H1 (cell line): ENCODE measurements at regions not wholly inside any gene's neighbourhood (a gene's known extent, or its start where the extent isn't known, plus 50 kb on each side); places are given as distances from the start of the nearest gene placed in this dataset.

Experiments
- CTCF ChIA-PET: fragments of 300-600 bp; sonication (Branson Sonifier 250); formaldehyde crosslinking; loops from one replicate; lab custom pipeline; 2021; ENCODE audit not compliant: partially characterized antibody; lab: Charles Lee
- POLR2A ChIA-PET: fragments of 300-600 bp; sonication (Branson Sonifier 250); formaldehyde crosslinking; loops from one replicate; lab custom pipeline; 2021; ENCODE audit warnings: inconsistent platforms; ENCODE audit not compliant: partially characterized antibody; lab: Charles Lee
- DNase-seq, 2 experiments: peaks; one replicate each; pipeline versions ENCODE4 v3.0.0 to v3.0.0-alpha.2; 2010 to 2022; ENCODE audit warnings: low spot score in 2 of 2, low read depth in 1 of 2, mixed read lengths in 1 of 2
- FAIRE-seq: peaks from 2 replicates; lab custom pipeline; 2011; peaks lifted over from hg19 to GRCh38; lab: Jason Lieb, UNC
- H2AFZ ChIP-seq: 2 replicates; pipeline ENCODE4 v1.8.1; 2012; ENCODE audit warnings: low read length, inconsistent platforms
- H2AK5ac ChIP-seq: 2 replicates; pipeline ENCODE4 v1.6.1; 2013; ENCODE audit warnings: low read depth, low read length
- H2BK120ac ChIP-seq: replicated peaks from 2 replicates; pipeline ENCODE3; 2013; ENCODE audit warnings: low read depth, low read length, inconsistent platforms
- H2BK12ac ChIP-seq: 2 replicates; pipeline ENCODE4 v1.6.1; 2013; ENCODE audit warnings: low read depth, low read length
- H2BK15ac ChIP-seq: 2 replicates; pipeline ENCODE4 v1.6.1; 2013; ENCODE audit warnings: low read length
- H2BK20ac ChIP-seq: 2 replicates; pipeline ENCODE4 v1.6.1; 2013; ENCODE audit warnings: low read length
- H2BK5ac ChIP-seq: 2 replicates; pipeline ENCODE4 v1.6.1; 2013; ENCODE audit warnings: low read depth, low read length
- H3K14ac ChIP-seq: 2 replicates; pipeline ENCODE4 v1.6.1; 2013; ENCODE audit warnings: inconsistent platforms; ENCODE audit not compliant: insufficient read length
- H3K18ac ChIP-seq: 2 replicates; pipeline ENCODE4 v1.6.1; 2013; ENCODE audit warnings: low read length; ENCODE audit errors: extremely low read depth
- H3K23ac ChIP-seq: 2 replicates; pipeline ENCODE4 v1.6.1; 2013; ENCODE audit warnings: inconsistent platforms; ENCODE audit not compliant: insufficient read length
- H3K23me2 ChIP-seq: 2 replicates; pipeline ENCODE4 v1.6.1; 2013; ENCODE audit warnings: low read depth, low read length
- H3K27ac ChIP-seq: 2 replicates; pipeline ENCODE4 v1.6.1; 2011; ENCODE audit warnings: low read depth, low read length, inconsistent platforms
- H3K27me3 ChIP-seq, 4 experiments: replicated peaks in 1 of 4; 1 replicate in 1 of 4; 2 replicates in 3 of 4; pipeline versions ENCODE4 v1.6.1 to v1.8.1; 2011 to 2013; ENCODE audit warnings: low read length in 3 of 4, mild to moderate bottlenecking in 3 of 4, inconsistent platforms in 2 of 4, mixed read lengths in 2 of 4, moderate library complexity in 1 of 4; ENCODE audit not compliant: control insufficient read depth in 3 of 4, insufficient read depth in 3 of 4; ENCODE audit errors: extremely low read depth in 1 of 4
- H3K36me3 ChIP-seq, 4 experiments: 2 replicates each; pipeline versions ENCODE4 v1.6.1 to v1.8.1; 2011 to 2013; ENCODE audit warnings: mild to moderate bottlenecking in 4 of 4, low read length in 3 of 4, moderate library complexity in 2 of 4, control low read depth in 1 of 4, inconsistent platforms in 1 of 4; ENCODE audit not compliant: insufficient read depth in 4 of 4, control insufficient read depth in 2 of 4
- H3K4ac ChIP-seq: replicated peaks from 2 replicates; pipeline ENCODE3; 2013; ENCODE audit warnings: low read length, low read depth, mixed read lengths, inconsistent platforms; ENCODE audit not compliant: insufficient read length
- H3K4me1 ChIP-seq, 4 experiments: replicated peaks in 1 of 4; 1 replicate in 1 of 4; 2 replicates in 3 of 4; pipeline versions ENCODE4 v1.6.1 to v1.8.1; 2011 to 2013; ENCODE audit warnings: low read length in 3 of 4, inconsistent platforms in 2 of 4, mixed read lengths in 1 of 4; ENCODE audit not compliant: insufficient read depth in 4 of 4, control insufficient read depth in 3 of 4
- H3K4me2 ChIP-seq, 2 experiments: 2 replicates each; pipeline versions ENCODE4 v1.6.1 to v1.8.1; 2011 to 2013; ENCODE audit warnings: low read depth in 2 of 2, low read length in 2 of 2, control low read depth in 1 of 2, inconsistent platforms in 1 of 2, mild to moderate bottlenecking in 1 of 2; ENCODE audit not compliant: insufficient read depth in 1 of 2
- H3K4me3 ChIP-seq, 4 experiments: fragments of 200-600, 300-600 bp in 1 of 4; sonication (generic), shearing (Covaris generic), sonication (Bioruptor Twin) in 1 of 4; 2 replicates each; pipeline versions ENCODE4 v1.5.1 to v1.8.1; 2011 to 2016; ENCODE audit warnings: low read length in 4 of 4, low read depth in 3 of 4, control low read depth in 2 of 4, inconsistent platforms in 2 of 4, mild to moderate bottlenecking in 2 of 4, mixed read lengths in 1 of 4, moderate library complexity in 1 of 4; ENCODE audit not compliant: insufficient read depth in 2 of 4; ENCODE audit errors: extremely low read depth in 1 of 4
- H3K56ac ChIP-seq: replicated peaks from 2 replicates; pipeline ENCODE3; 2013; ENCODE audit warnings: low read depth, mild to moderate bottlenecking, mixed read lengths, low read length, inconsistent platforms; ENCODE audit not compliant: insufficient read length
- H3K79me1 ChIP-seq: 2 replicates; pipeline ENCODE4 v1.6.1; 2013; ENCODE audit warnings: low read depth, low read length, control low read depth
- H3K79me2 ChIP-seq, 2 experiments: 2 replicates each; pipeline versions ENCODE4 v1.6.1 to v1.8.1; 2012 to 2013; ENCODE audit warnings: low read length in 2 of 2, mild to moderate bottlenecking in 2 of 2, inconsistent platforms in 1 of 2; ENCODE audit not compliant: insufficient read depth in 2 of 2, control insufficient read depth in 1 of 2
- H3K9ac ChIP-seq, 4 experiments: replicated peaks in 1 of 4; 1 replicate in 1 of 4; 2 replicates in 3 of 4; pipeline versions ENCODE4 v1.6.1 to v1.8.1; 2011 to 2013; ENCODE audit warnings: low read depth in 3 of 4, low read length in 3 of 4, control low read depth in 2 of 4, mild to moderate bottlenecking in 2 of 4, moderate library complexity in 2 of 4, inconsistent platforms in 1 of 4; ENCODE audit errors: extremely low read depth in 1 of 4
- H3K9me3 ChIP-seq, 2 experiments: 2 replicates each; pipeline versions ENCODE4 v1.6.1 to v1.8.1; 2012 to 2013; ENCODE audit warnings: mild to moderate bottlenecking in 2 of 2, moderate library complexity in 2 of 2, control low read depth in 1 of 2, inconsistent platforms in 1 of 2, low read depth in 1 of 2, low read length in 1 of 2, mixed read lengths in 1 of 2; ENCODE audit not compliant: insufficient read depth in 2 of 2
- H4K20me1 ChIP-seq, 2 experiments: replicated peaks in 1 of 2; 2 replicates each; pipeline versions ENCODE3 to v1.8.1; 2011 to 2013; ENCODE audit warnings: inconsistent platforms in 2 of 2, low read length in 2 of 2, mild to moderate bottlenecking in 1 of 2; ENCODE audit not compliant: insufficient read depth in 2 of 2, control insufficient read depth in 1 of 2
- H4K5ac ChIP-seq: 2 replicates; pipeline ENCODE4 v1.6.1; 2013; ENCODE audit warnings: low read length, low read depth, mixed read lengths, inconsistent platforms; ENCODE audit not compliant: insufficient read length
- H4K8ac ChIP-seq: 2 replicates; pipeline ENCODE4 v1.8.0; 2013; ENCODE audit warnings: mild to moderate bottlenecking, moderate library complexity, low read length, inconsistent platforms; ENCODE audit not compliant: insufficient read depth; ENCODE audit errors: extremely low read depth
- H4K91ac ChIP-seq: replicated peaks from 2 replicates; pipeline ENCODE3; 2013; ENCODE audit warnings: low read length, mixed read lengths, inconsistent platforms; ENCODE audit not compliant: insufficient read length
- CEBPB ChIP-seq: IDR thresholded peaks from 2 replicates; pipeline ENCODE4 v1.6.1; 2012; ENCODE audit warnings: low read depth, low read length
- CHD1 ChIP-seq: IDR thresholded peaks from 2 replicates; pipeline ENCODE4 v1.6.1; 2012; ENCODE audit warnings: low read depth, low read length, improper control_type of control experiment
- CREB1 ChIP-seq: IDR thresholded peaks from 2 replicates; pipeline ENCODE4 v1.6.1; 2012; ENCODE audit warnings: inconsistent platforms
- FOSL1 ChIP-seq: IDR thresholded peaks from 2 replicates; pipeline ENCODE4 v1.6.1; 2011; ENCODE audit warnings: mild to moderate bottlenecking, low read depth, low read length, moderate library complexity; ENCODE audit not compliant: insufficient read depth
- NANOG ChIP-seq: IDR thresholded peaks from 2 replicates; pipeline ENCODE4 v1.6.1; 2011; ENCODE audit warnings: low read length, low read depth, mild to moderate bottlenecking, inconsistent platforms; ENCODE audit not compliant: insufficient read depth, poor library complexity, severe bottlenecking
- POU5F1 ChIP-seq: IDR thresholded peaks from 2 replicates; pipeline ENCODE4 v1.6.1; 2011; ENCODE audit warnings: low read depth, mild to moderate bottlenecking, low read length, moderate library complexity
- TAF7 ChIP-seq: optimal IDR thresholded peaks from 2 replicates; pipeline ENCODE3; 2011; ENCODE audit warnings: low read depth, mild to moderate bottlenecking, inconsistent platforms, low read length, moderate library complexity, borderline replicate concordance
- USF2 ChIP-seq: IDR thresholded peaks from 2 replicates; pipeline ENCODE4 v1.6.1; 2011; ENCODE audit warnings: low read length, improper control_type of control experiment
- WGBS, 2 experiments: shearing (Covaris generic) in 1 of 2; methylation state at CpG; one replicate each; pipeline versions ENCODE4 v1.1.6 to v1.1.7; 2013 to 2015; ENCODE audit warnings: low lambda C conversion rate in 2 of 2, mixed read lengths in 2 of 2, inconsistent platforms in 1 of 2, low coverage in 1 of 2, missing lambda C conversion rate in 1 of 2; ENCODE audit not compliant: insufficient replicate concordance in 2 of 2, insufficient coverage in 1 of 2, insufficient read length in 1 of 2; ENCODE audit errors: extremely low coverage in 1 of 2, missing lambda C conversion rate in 1 of 2; 5-methylcytosine and 5-hydroxymethylcytosine counted together

- Histone ChIP-seq H2BK20ac (no peak overlapping the region), H3K79me1 (no peaks in the 10 kb centered on the region), H3K4me3 (no peak overlapping the region), H4K8ac (no peak overlapping the region), H2AK5ac (no peak overlapping the region), H3K18ac (no peak overlapping the region), H3K23ac (no peak overlapping the region), H3K4ac (no peak overlapping the region), H3K79me2 (no peaks in the 10 kb centered on the region), H2BK15ac (no peak overlapping the region), H3K4me1 (peaks cover 0 to 6% (median 2%) of the 10 kb centered on the region in 4 experiments; a peak in 2 of 7 replicates), H3K36me3 (no peaks in the 10 kb centered on the region), H3K9me3 (no peaks in the 10 kb centered on the region), H2BK120ac (no peak overlapping the region), H2BK12ac (no peak overlapping the region), H3K23me2 (no peaks in the 10 kb centered on the region), H4K20me1 (no peaks in the 10 kb centered on the region), H4K5ac (no peak overlapping the region), H4K91ac (no peak overlapping the region), H3K9ac (no peak overlapping the region), H2AFZ (no peak overlapping the region), H2BK5ac (no peak overlapping the region), H3K27me3 (no peaks in the 10 kb centered on the region), H3K4me2 (no peak overlapping the region), H3K56ac (no peak overlapping the region), H3K27ac (no peak overlapping the region), H3K14ac (no peak overlapping the region)
- TF ChIP-seq CHD1 (no peak), NANOG (no peak), FOSL1 (no peak), CEBPB (no peak), TAF7 (no peak), POU5F1 (no peak), USF2 (no peak), CREB1 (no peak)
- no peak for DNase-seq
- CTCF ChIA-PET: interaction anchor here (0.9 to 1.8 kb wide), 4 partner anchors 10 to 238 kb away, joined by 3 to 5 read pairs (median 3); no protein-coding TSS in a partner anchor
- no peak for FAIRE-seq
- WGBS, 2 experiments: 90% methylated on average over 7 of the region's 7 CpGs; no CpG with 5 or more reads in 1 of the 2 experiments
- POLR2A ChIA-PET: no interaction called here
These were observed 255.4 kb upstream of the SKOR2 start for GRCh38 chr18:47506897-47507296.
